Ovary (tissue), 3 donors: ENCODE measurements at regions not wholly inside any gene's neighbourhood (a gene's known extent, or its start where the extent isn't known, plus 50 kb on each side); places are given as distances from the start of the nearest gene placed in this dataset.

Experiments used
- POLR2A ChIP-seq: fragments of 450-650 bp; IDR thresholded peaks from one replicate; pipeline ENCODE4 v1.6.1; 2017; ENCODE audit warnings: antibody characterized with exemption, mild to moderate bottlenecking, moderate library complexity
- TF ChIP-seq, protein P1 (sequence below), 3 donors: fragments of 450-650 bp in 2 of 3; fragments of 200-600 bp in 1 of 3; IDR thresholded peaks; one replicate each; pipeline versions ENCODE4 v1.5.1 to v1.8.0; 2016 to 2022; ENCODE audit warnings: antibody characterized with exemption in 3 of 3, mild to moderate bottlenecking in 1 of 3
- donor health status: DM: no; HTN: no; CAD: no.

DNA sequence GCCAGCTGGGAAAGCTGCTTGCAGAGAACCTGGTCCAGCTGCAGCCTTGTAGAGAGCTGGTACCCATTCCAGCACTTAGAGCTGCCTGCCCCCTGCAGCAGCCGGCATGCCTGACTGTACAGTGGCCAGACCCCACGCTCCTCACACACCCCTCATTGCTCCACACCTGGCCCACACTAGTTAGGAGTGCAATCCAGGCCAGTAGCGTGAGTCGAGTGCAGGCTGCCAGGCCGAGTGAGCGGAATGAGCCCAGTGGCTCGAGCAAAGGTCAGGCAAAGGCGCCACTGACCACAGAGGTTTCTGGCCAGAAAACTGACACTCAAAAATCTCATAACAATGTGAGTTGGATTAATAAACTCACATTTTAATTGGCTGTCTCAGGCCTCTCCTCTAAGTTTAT is 921.7 kb upstream of the KCND2 start:
- TF ChIP-seq POLR2A = no peak
- TF ChIP-seq, protein P1, sequence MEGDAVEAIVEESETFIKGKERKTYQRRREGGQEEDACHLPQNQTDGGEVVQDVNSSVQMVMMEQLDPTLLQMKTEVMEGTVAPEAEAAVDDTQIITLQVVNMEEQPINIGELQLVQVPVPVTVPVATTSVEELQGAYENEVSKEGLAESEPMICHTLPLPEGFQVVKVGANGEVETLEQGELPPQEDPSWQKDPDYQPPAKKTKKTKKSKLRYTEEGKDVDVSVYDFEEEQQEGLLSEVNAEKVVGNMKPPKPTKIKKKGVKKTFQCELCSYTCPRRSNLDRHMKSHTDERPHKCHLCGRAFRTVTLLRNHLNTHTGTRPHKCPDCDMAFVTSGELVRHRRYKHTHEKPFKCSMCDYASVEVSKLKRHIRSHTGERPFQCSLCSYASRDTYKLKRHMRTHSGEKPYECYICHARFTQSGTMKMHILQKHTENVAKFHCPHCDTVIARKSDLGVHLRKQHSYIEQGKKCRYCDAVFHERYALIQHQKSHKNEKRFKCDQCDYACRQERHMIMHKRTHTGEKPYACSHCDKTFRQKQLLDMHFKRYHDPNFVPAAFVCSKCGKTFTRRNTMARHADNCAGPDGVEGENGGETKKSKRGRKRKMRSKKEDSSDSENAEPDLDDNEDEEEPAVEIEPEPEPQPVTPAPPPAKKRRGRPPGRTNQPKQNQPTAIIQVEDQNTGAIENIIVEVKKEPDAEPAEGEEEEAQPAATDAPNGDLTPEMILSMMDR (IDR thresholded peaks at IDR 0.05) = no peak
